GM18517 (cell line): ENCODE measurements at regions not wholly inside any gene's neighbourhood (a gene's known extent, or its start where the extent isn't known, plus 50 kb on each side); places are given as distances from the start of the nearest gene placed in this dataset.

Experiments used
- ATAC-seq: cut with Tn5 transposase; IDR thresholded peaks from one replicate; pipeline ENCODE4 v1.9.1; 2021; ENCODE audit warnings: mild to moderate bottlenecking, moderate library complexity; ENCODE audit not compliant: unreplicated experiment

GRCh38 chr18:75926811-75927210, 499.3 kb upstream of the SMIM21 start:
- ATAC-seq, result no peak

- ATAC-seq, result no peak
Observed at GRCh38 chr18:75923169-75923568, 495.7 kb upstream of the SMIM21 start.

- ATAC-seq, result no peak
Observed at GRCh38 chr18:75916624-75916982, 489.1 kb upstream of the SMIM21 start.

GRCh38 chr18:75915941-75916623, 488.6 kb upstream of the SMIM21 start:
- no peak for ATAC-seq

GRCh38 chr18:75912829-75913228, 485.3 kb upstream of the SMIM21 start:
- ATAC-seq, result no peak

- no peak for ATAC-seq
Observed at GRCh38 chr18:75904416-75904815, 476.9 kb upstream of the SMIM21 start.

- ATAC-seq, result no peak
Observed at GRCh38 chr18:75898651-75899050, 471.1 kb upstream of the SMIM21 start.

- ATAC-seq, result no peak
Observed at GRCh38 chr18:75897386-75897785, 469.9 kb upstream of the SMIM21 start.

GRCh38 chr18:75896865-75897264, 469.4 kb upstream of the SMIM21 start:
- ATAC-seq, result no peak

- ATAC-seq, result no peak
Observed at GRCh38 chr18:75895135-75895534, 467.6 kb upstream of the SMIM21 start.

GRCh38 chr18:75884728-75885127, 457.2 kb upstream of the SMIM21 start:
- ATAC-seq, result no peak

- ATAC-seq, result no peak
Observed at GRCh38 chr18:75880925-75881504, 453.5 kb upstream of the SMIM21 start.

- ATAC-seq, result no peak
Observed at GRCh38 chr18:75880266-75880665, 452.8 kb upstream of the SMIM21 start.

GRCh38 chr18:75879196-75879595, 451.7 kb upstream of the SMIM21 start:
- ATAC-seq, result no peak

- ATAC-seq, result no peak
Observed at GRCh38 chr18:75875559-75875958, 448.1 kb upstream of the SMIM21 start.

GRCh38 chr18:75874401-75875089, 447.0 kb upstream of the SMIM21 start:
- ATAC-seq, result no peak

- no peak for ATAC-seq
Observed at GRCh38 chr18:75871596-75871995, 444.1 kb upstream of the SMIM21 start.

- no peak for ATAC-seq
Observed at GRCh38 chr18:75869162-75869561, 441.7 kb upstream of the SMIM21 start.

GRCh38 chr18:75868031-75868430, 440.5 kb upstream of the SMIM21 start:
- no peak for ATAC-seq

- no peak for ATAC-seq
Observed at GRCh38 chr18:75865639-75866038, 438.1 kb upstream of the SMIM21 start.

GRCh38 chr18:75864816-75865215, 437.3 kb upstream of the SMIM21 start:
- no peak for ATAC-seq

GRCh38 chr18:75863696-75864095, 436.2 kb upstream of the SMIM21 start:
- ATAC-seq, result no peak
